Stimulated activated CD8-positive, alpha-beta memory T cell treated with anti-CD3 and anti-CD28 coated beads, Interleukin-15, amount 100 ng/mL, for 48 hours (primary cell): ENCODE measurements at regions not wholly inside any gene's neighbourhood (a gene's known extent, or its start where the extent isn't known, plus 50 kb on each side); places are given as distances from the start of the nearest gene placed in this dataset.
"Not testable (repeated sequence)": the region's sequence is repeated elsewhere in the genome, so short reads cannot be mapped to it uniquely, and the experiment has no call there.

Experiments used
- DNase-seq, 2 donors: peaks; one replicate each; pipeline ENCODE4 v3.0.0-alpha.2; 2020; ENCODE audit warnings: low read depth in 2 of 2

DNA sequence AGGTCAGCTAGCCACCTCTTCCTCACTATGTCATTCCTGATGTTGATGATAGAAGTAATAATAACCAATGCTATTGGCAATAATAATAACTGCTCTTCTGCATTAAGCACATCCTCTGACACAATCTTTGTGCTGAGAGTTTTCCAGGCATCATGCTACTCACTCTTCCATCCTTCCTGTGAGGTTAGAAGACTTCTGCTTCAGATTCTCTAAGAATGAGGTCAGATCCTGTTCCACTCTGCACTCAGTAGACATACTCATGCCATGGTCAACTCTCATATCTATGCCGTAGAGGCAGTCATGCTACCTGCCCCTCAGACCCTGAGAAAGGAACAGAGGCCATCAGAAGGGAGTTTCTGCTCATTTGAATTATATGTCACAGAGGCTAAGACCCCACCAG lies 98.1 kb upstream of the TOP1 start:
- no peak for DNase-seq

DNA sequence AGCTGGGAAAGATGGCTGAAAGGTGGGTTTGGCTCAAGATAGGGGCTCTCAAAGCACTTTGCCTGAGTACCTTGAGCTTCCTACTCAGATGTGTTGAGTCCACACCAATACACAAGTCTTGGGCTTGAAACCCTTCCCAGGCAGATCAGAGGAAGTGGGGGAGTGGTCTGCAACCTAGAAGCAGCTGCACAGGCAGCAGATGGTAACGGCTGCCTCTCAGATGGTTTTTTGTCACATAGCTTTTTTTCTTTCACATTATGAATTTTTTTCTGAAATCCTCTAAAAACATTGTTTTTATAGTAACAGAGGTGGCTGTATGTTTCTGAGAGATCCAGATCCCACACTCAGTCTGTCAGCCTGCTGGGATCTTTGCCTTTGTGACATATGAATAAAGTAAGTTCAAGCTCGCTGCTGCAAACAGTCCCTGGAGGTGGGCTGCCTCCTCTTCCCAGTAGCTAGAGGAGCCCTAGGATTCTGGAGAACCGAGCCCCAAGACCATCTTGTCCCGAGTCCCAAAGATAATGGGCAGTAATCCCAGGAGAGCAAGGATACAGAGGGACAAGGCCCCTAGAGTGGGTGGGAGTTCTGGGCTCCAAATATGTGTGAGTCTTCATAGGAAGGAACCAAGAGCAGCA lies 97.1 kb upstream of the TOP1 start:
- DNase-seq = no peak

DNA sequence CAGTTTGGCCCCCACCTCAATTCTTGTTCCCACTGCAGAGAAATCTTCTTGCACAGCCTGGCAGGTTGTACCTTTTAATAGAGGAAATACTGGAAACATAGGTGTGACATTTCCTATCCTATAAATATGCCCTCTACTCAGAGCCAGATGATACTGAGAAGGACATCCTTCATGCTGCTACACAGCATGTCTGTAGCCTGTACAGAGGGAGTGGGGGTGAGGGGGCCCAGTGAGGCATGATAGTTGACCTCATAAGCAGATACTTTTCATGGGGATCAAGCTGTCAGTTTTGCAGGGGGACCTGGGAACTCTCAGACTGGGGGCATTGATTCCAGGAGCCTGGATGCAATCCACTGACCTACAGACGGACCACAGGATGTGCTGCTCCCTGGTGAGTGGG lies 96.2 kb upstream of the TOP1 start:
- no peak for DNase-seq

DNA sequence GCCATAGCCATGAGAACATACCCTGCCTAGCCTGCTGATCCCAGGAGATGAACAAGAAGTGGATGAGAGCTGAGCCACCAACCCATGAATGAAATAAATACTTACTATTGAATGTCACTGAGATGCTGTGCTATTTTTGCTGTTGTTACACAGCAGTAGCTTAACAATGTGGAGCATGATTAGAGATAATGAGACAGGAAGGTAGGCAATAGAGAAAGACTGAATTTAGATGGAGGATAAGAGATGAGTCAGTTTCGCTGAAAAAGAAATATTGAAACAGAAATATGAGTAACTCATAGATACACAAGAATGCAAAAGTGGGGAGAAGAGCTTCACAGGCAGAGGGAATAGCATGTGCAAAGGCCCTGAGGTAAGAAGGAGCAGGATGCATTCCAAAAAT lies 94.9 kb upstream of the TOP1 start:
- DNase-seq = no peak

DNA sequence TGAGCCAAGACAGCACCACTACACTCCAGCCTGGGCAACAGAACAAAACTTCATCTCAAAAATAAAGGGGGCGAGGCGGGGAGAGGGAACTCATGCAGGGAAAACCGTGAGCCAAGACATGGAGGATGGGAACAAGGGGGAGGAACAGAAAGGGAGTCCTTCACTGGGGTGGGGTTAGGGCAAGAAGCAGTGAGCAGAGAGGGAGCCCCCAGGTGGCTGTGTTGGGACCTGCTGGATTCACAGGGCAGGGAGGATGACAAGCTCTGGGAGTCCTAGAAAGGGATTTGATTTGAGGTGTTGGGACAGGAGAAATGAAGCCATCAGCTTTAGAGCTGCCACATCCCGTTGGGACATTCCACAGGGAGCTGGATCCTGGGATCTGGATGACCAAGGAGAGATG lies 90.6 kb upstream of the TOP1 start:
- no peak for DNase-seq

DNA sequence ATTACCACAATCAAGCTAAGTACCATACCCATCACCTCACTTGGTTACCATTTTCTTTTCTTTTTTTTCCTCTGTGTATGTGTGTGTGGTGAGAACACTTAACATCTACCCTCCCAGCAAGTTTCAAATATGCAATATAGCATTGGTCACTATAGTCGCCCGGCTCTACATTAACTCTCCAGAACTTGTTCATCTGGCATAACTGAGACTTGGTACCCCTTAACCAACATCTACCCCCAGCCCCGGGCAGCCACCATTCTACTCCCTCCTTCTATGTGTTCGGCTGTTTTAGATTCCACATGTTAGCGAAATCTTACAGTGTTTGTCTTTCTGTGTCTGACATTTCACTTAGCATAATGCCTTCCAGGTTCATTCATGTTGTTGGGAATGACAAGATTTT lies 89.0 kb upstream of the TOP1 start:
- no peak for DNase-seq

DNA sequence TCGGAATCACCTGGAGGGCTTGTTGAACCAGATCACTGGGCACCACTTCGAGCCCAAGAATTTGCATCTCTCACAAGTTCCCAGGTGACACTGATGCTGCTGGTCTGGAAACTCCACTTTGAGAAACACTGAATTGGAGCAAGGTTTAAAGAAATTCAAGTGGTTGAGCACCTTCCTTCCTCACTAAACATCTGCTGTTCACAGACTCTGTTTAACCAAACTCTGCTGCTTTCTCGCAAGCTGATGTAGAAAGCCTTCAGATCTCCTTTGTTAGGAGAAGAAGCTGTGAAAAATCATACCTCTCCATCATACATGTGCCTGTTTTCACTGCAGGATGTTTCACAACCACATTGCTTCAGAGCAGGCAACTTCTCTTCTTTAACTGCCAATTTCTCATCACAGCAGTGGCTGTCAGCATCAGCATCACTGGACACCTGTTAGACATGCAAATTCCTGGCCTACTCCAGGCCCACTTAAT lies 87.5 kb upstream of the TOP1 start:
- no peak for DNase-seq

DNA sequence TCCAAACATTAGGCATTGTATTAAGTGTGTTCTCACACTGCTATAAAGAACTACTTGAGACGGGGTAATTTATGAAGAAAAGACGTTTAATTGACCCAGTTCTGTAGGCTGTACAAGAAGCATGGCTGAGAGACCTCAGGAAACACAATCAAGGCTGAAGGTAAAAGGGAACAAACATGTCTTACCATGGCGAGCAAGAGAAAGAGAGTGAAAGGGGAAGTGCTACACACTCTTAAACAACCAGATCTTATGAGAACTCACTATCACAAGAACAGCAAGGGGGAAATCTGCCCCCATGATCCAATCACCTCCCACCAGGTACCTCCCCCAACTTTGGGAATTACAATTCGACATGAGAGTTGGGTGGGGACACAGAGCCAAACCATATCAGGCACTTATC lies 86.6 kb upstream of the TOP1 start:
- no peak for DNase-seq

DNA sequence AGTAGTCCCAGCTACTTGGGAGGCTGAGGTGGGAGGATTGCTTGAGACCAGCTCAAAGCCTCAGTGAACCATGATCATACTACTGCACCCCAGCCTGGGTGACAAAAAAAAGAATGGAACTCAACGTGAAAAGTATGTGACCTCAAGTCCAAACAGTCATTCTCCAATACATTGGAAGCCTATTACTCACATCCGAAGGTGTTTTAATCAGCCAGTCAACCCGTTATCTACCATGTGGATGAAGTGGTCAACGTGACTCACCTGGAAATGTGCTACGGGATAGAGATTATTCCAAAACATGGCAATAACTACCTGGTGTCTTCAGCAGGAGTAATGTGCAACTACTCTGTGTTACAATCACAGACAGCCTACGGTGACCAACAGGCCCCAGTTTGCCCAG lies 85.8 kb upstream of the TOP1 start:
- no peak for DNase-seq

DNA sequence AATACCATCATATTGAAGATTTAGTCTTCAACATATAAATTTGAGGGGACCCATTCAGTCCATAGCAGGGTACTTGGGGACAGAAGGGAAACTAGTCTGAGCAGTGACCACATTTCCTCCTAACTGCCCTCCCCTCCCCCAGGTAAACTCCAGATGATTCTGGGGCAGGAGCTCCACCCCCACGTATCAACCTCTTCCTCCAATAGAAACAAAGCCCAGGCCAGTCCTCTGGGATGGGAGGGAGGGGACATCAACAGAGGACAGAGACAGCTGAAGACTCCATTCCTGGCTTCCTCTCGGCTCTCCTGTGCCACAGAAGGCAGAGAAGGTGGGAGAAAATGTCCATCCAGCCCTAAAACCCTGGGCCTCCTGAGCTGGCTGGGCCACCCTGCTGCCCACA lies 85.0 kb upstream of the TOP1 start:
- no peak for DNase-seq

DNA sequence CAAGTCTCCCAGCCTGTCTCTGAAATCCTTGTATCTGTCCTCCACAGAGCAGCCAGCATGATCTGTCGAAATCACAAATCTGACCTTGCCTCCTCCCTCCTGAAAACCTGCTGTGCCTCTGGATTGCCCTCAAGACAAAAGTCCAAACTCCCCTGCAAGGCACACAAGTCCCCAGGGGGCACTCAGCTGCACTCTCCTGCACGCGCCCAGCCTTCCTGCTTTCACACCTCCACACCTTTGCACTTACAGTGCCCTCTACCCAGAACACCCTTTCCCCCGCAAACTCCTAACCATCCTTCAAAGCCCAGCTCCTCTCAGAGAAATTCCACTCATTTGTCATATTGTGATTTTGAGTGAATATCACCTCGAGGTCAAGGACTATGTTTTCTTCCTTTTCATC lies 83.4 kb upstream of the TOP1 start:
- DNase-seq = no peak

DNA sequence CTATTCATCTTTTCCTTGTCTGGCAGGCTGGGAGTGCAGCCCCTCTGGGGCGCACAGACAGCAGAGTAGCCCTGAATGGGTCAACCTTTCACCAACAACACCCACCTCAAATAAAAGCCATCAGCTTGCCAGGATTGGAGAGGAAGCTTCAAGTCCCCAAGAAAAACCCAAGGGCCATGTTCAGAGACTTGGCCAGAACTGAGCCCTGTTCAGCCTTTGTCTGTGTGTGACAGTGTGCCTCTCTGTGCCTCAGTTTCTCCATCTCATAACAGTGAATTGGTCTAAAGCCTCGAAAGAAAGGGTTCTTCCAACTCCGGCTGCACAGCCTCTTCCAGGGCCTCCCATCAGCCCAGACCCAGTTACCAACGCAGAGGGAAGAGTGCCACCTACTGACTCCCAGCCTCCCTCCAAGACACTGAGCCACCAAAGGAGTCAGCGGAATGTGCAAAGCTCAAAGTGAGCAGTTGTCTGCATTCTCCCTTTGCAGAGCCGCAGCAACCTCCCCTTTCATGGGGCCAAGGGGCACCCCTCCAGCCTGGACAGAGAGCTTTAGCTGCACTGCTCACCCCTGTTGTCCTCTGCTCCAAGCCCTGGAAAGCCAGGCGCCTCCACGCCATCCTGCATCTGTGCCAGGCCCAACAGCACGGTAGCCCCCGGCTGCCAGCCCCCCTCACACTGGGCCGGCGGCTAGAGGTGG lies 82.7 kb upstream of the TOP1 start:
- no peak for DNase-seq

DNA sequence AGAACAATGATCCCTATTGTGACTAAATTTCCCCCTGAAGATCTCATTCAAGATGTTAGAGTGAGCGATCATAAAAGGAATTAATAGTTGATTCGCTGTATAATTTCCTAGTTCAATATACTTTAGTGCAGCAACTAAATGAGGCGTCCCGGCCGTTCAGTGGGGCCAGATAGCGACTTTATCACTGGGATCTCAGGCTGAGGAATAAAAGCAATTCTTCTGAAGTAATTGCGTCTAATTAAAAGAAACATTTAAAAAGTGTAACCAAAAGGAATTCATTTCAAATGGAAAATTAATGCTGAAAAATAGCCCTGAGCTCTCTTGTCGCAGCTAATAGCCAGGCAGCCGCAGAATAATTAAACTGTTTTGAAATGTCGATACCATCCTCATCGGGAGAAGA lies 82.2 kb upstream of the TOP1 start:
- DNase-seq = no peak

DNA sequence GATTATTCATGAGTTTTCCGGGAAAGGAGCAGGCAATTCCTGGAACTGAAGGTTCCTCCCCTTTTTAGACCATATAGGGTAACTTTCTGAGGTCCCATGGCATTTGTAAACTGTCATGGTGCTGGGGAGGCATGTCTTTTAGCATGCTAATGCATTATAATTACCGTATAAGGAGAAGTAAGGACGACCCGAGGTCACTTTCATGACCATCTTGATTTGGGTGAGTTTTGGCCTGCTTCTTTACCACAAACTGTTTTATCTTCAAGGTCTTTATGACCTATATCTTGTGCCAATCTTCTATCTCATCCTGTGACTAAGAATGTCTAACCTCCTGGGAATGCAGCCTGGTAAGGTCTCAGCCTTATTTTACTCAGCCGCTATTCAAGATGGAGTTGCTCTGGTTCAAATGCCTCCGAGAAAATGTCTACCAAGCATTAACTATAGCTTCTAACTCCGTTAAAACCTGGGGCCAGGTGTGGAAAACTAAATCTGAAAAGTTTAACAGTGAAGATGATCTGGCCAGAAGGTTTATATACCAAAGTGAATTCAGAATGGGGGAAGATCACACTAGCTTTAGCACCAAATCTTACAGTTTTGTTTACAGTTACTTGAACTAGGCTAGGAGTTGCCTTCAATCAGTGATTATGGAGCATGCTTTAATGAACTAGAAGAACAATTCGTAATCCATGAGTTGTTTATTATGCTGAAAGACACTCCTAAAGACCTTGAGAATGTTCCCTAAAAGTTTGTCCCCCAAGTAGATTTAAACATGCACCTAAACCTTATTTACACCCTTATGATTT lies 80.0 kb upstream of the TOP1 start:
- DNase-seq = no peak

DNA sequence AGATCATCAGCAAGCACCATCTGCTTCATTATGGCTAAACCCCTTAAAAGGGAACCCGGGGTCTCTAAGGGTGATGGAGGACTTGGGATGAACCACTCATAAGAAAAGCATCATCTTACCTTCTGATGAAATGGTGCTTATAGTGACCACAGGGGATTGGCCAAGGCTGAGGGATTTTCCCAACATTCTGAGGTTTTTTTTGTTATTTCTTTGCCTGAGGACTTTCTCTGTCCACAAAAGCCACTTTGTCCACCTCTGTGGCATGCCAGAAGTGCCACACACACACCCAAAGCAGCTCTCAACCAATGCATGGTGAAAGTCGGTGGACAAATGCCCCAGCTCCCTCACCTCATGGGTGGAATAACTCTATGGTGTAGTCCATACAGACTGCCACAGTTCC lies 79.3 kb upstream of the TOP1 start:
- DNase-seq = no peak

DNA sequence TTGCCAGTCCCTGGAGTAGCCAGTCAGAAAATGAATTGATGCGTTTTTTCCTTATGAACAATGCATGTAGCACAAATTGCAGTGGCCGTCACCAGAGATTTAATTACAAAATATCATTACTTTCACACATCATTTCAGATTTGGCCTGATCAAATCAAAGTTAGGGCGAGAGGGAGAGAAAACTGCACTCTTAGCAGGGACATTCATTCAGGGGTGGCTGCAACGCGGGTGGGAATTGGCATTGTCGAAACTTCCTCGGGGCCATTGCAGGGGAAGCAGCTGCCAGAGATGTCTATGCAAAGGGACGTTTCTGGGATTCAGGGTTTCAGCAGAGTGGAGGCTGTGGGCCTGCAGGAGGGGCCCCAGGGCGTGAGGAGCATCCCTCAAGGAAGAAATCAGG lies 76.5 kb upstream of the TOP1 start:
- no peak for DNase-seq

DNA sequence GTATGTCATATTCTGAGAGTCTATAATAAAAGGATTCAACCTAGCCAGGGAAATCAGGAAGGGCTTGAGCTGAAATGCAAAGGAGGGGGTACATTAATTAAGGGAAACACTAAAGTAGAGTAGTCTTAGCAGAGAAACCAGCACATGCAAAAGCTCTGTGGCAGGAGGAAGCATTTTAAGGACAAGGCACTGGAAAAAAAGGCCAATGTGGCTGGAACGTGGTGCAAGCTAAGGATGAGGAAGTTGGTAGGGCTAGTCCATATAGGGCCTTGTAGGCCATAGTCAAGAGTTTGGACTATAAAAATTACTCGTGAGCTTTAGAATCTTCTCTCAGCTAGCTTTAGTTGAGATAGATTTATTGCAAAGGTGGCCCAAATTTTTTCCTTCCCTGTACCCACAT lies 75.2 kb upstream of the TOP1 start:
- DNase-seq = no peak

DNA sequence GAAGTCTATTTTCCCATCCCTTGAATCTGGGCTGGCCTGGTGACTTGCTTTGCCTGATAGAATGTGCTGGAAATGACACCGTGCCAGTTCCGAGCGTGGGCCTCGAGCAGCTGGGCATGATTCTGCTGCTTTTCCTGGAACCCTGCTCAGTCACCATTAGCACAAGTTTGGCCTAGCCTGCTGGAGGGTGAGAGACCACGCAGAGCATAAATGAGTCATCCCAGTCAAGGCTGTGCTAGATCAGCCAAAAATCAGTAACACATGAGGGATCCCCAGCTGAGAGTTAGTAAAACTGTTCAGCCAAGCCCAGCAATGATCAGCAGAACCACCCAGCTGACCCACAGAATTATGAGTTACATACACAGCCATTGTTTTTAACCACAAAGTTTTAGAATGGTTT lies 74.8 kb upstream of the TOP1 start:
- no peak for DNase-seq

DNA sequence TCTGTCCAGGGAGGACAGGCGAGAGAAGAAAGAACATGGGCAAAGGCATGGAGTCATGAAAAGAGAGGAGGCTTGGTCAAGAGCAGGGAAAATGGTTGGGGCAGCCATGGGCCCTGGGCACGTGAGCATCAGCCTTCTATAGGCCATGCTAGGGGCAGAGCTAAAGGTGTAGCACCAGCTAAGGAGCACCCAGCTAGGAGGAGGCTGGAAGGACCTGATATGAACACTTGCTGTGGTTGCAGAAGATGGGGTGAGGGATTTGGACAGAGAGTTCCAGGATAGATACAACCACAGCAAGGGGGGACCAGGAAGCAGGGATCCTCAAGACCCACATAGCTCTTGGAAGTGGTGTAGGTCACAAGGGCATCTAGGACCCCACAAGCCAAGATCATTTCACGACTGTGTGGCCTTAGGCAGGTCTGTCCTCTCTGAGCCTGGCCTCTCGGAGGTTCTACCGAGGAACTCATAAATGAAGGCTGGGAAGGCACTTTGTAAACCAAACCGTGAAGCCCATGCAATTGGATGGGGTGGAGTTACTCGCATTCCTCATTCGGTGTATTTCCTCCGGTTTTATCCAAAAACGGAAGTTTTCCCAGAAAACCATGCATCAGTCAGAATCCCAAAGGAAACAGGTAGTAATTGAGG lies 74.0 kb upstream of the TOP1 start:
- DNase-seq = no peak

DNA sequence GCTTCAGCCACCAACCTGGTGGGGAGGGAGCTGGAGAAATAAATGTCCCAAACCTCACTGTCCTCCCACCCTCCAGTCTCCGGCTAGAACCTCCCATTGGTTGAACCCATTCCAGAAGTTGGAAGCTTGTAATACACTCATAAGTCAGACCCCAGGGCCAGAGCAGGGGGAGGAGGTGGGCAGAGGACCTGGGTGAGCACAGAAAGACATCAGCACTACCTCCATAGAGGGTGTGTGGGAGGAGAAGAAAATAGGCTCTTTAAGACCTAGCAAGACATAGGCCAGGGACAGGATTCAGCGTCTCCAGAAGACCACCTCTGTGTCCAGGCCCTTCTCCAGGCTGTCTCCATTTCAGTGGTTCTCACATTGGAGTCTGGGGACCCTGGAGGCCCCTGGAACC lies 73.3 kb upstream of the TOP1 start:
- DNase-seq = no peak

DNA sequence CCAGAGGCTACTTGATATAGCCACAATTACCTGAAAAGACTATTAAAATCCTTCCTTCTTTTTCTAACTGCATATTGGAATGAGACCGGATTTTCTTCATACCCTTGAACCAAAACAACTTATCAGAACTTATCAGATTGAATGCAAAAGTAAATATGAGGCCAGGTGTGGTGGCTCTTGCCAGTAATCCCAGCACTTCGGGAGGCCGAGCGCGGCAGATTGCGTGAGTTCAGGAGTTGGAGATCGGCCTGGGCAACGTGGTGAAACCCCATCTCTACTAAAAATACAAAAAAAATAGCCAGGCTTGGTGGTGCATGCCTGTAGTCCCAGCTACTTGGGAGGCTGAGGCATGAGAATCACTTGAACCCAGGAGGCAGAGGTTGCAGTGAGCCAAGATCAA lies 72.8 kb upstream of the TOP1 start:
- not testable (repeated sequence) for DNase-seq

DNA sequence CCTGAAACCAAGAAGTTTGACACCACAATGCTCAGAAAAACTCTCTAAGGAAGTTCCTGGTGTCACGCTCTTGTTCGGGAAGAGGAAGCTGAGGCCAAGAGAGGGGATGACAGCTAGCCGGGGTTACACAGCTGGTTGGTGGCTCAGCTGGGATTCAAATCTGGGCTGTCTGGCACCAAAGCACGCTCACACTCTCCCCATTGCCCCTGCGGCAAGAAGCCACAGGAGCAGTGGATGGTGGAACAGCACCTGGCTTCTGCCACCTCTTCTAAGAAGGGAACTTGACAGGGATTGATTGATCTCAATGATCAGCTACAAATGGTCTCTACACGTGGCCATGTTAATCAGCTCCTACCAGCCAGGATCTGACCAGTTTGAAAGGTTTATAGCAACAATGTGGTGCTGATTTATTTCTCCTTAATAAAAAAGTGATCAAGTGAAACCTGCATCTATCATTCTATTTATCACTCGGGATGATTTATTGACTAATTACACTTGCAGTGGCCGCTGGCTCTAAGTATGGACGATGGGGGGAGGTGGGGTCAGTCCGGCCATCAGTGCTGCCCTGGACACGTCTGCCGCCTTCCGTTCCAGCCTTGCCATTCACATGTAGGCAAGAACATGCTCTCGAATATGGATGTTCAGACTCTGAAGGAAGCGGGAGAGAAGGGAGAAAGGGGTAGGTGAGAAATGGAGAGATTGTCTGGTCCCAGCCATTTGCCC lies 71.9 kb upstream of the TOP1 start:
- DNase-seq = no peak
